Uterus (tissue), 2 donors: ENCODE measurements at regions not wholly inside any gene's neighbourhood (a gene's known extent, or its start where the extent isn't known, plus 50 kb on each side); places are given as distances from the start of the nearest gene placed in this dataset.
"Not testable (repeated sequence)": the region's sequence is repeated elsewhere in the genome, so short reads cannot be mapped to it uniquely, and the experiment has no call there.

ENCODE experiments used
- POLR2A ChIP-seq, 2 donors: fragments of 450-650 bp; IDR thresholded peaks; one replicate each; pipeline ENCODE4 v1.6.1; 2016; ENCODE audit warnings: antibody characterized with exemption in 2 of 2, mild to moderate bottlenecking in 1 of 2, moderate library complexity in 1 of 2
- TF ChIP-seq, protein P1 (sequence below), 4 experiments: fragments of 200-600 bp in 2 of 4; fragments of 450-650 bp in 2 of 4; sonication (generic) in 2 of 4; IDR thresholded peaks; one replicate each; pipeline ENCODE4 v1.5.1; 2016 to 2019; ENCODE audit warnings: antibody characterized with exemption in 4 of 4, mild to moderate bottlenecking in 2 of 4, moderate library complexity in 1 of 4

DNA sequence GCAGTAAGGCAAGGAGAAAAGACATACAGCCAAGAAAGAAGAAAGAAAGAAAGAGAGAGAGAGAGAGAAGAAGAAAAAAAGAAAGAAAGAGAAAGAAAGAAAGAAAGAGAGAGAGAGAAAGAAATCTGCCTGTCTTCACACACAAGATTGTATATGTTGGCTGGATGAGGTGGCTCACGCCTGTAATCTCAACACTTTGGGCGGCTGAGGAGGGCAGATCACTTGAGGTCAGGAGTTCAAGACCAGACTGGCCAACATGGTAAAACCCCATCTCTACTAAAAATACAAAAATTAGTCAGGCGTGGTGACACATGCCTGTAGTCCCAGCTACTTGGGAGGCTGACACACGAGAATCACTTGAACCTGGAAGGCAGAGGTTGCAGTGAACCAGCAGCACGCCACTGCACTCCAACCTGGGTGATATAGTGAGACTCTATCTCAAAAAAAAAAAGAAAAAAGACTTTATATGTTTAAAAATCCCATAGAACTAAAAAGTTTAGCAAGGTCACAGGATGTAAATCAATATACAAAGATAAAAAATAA is 89.0 kb downstream of the C9orf50 start:
- TF ChIP-seq, protein P1, sequence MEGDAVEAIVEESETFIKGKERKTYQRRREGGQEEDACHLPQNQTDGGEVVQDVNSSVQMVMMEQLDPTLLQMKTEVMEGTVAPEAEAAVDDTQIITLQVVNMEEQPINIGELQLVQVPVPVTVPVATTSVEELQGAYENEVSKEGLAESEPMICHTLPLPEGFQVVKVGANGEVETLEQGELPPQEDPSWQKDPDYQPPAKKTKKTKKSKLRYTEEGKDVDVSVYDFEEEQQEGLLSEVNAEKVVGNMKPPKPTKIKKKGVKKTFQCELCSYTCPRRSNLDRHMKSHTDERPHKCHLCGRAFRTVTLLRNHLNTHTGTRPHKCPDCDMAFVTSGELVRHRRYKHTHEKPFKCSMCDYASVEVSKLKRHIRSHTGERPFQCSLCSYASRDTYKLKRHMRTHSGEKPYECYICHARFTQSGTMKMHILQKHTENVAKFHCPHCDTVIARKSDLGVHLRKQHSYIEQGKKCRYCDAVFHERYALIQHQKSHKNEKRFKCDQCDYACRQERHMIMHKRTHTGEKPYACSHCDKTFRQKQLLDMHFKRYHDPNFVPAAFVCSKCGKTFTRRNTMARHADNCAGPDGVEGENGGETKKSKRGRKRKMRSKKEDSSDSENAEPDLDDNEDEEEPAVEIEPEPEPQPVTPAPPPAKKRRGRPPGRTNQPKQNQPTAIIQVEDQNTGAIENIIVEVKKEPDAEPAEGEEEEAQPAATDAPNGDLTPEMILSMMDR (IDR thresholded peaks at IDR 0.05): not testable (repeated sequence)
- TF ChIP-seq POLR2A (IDR thresholded peaks at IDR 0.05): not testable (repeated sequence)
